ENCODE measurements at regions not wholly inside any gene's neighbourhood (a gene's known extent, or its start where the extent isn't known, plus 50 kb on each side); places are given as distances from the start of the nearest gene placed in this dataset.

GRCh38 chrX:39769748-39770147 is 328.0 kb downstream of the BCOR start:
- WGBS = 95% methylated on average over 7 of the region's 7 CpGs
- TF ChIP-seq RAD21 (IDR thresholded peaks at IDR 0.05) = no peak
- H3K9me3 ChIP-seq (ENCODE audit: control insufficient read depth in 4 of 4, low read length in 3 of 4) = no peaks in the 10 kb centered on the region
- no peak overlapping the region for H3K9ac ChIP-seq (ENCODE audit: low read depth in 1 of 2, low read length in 2 of 2)
- H3K27ac ChIP-seq (ENCODE audit: low read depth in 1 of 2, low read length in 2 of 2) = no peak overlapping the region
- no peaks in the 10 kb centered on the region for H3K36me3 ChIP-seq (ENCODE audit: control insufficient read depth in 4 of 4, insufficient read depth in 3 of 4, low read depth in 1 of 4, low read length in 3 of 4)
- peaks cover 0 to 7% (median 3%) of the 10 kb centered on the region in 4 donors for H3K4me1 ChIP-seq (ENCODE audit: control insufficient read depth in 4 of 4, insufficient read depth in 4 of 4, low read length in 3 of 4)
- no peaks in the 10 kb centered on the region for H3K27me3 ChIP-seq (ENCODE audit: control insufficient read depth in 4 of 4, insufficient read depth in 4 of 4, low read length in 3 of 4)
- DNase-seq (ENCODE audit: low spot score) = no peak
- no peak overlapping the region for H3K4me3 ChIP-seq (ENCODE audit: low read depth in 1 of 3, low read length in 3 of 3)

GRCh38 chrX:39771089-39771488 is 326.7 kb downstream of the BCOR start:
- Histone ChIP-seq H3K4me1 (ENCODE audit: control insufficient read depth in 4 of 4, insufficient read depth in 4 of 4, low read length in 3 of 4) (peaks cover 0 to 7% (median 3%) of the 10 kb centered on the region in 4 donors), H3K36me3 (ENCODE audit: control insufficient read depth in 4 of 4, insufficient read depth in 3 of 4, low read depth in 1 of 4, low read length in 3 of 4) (no peaks in the 10 kb centered on the region), H3K9me3 (ENCODE audit: control insufficient read depth in 4 of 4, low read length in 3 of 4) (no peaks in the 10 kb centered on the region), H3K9ac (ENCODE audit: low read depth in 1 of 2, low read length in 2 of 2) (no peak overlapping the region), H3K4me3 (ENCODE audit: low read depth in 1 of 3, low read length in 3 of 3) (no peak overlapping the region), H3K27ac (ENCODE audit: low read depth in 1 of 2, low read length in 2 of 2) (no peak overlapping the region), H3K27me3 (ENCODE audit: control insufficient read depth in 4 of 4, insufficient read depth in 4 of 4, low read length in 3 of 4) (no peaks in the 10 kb centered on the region)
- no peak for DNase-seq (ENCODE audit: low spot score)
- TF ChIP-seq GABPA (IDR thresholded peaks at IDR 0.05 in 1 of 2, conservative IDR thresholded peaks at IDR 0.05 in 1 of 2) (no peak), MAX (IDR thresholded peaks at IDR 0.05) (no peak), FOXA2 (IDR thresholded peaks at IDR 0.05) (no peak), YY1 (IDR thresholded peaks at IDR 0.05) (no peak), NR2F2 (IDR thresholded peaks at IDR 0.05) (no peak), SP1 (IDR thresholded peaks at IDR 0.05) (no peak), HNF4G (IDR thresholded peaks at IDR 0.05) (no peak), EGR1 (IDR thresholded peaks at IDR 0.05; ENCODE audit: low read depth in 2 of 2) (no peak), RAD21 (IDR thresholded peaks at IDR 0.05) (no peak)
- WGBS = 98% methylated on average over 5 of the region's 5 CpGs

GRCh38 chrX:39772057-39772832 is 325.5 kb downstream of the BCOR start:
- TF ChIP-seq RAD21 (IDR thresholded peaks at IDR 0.05) = peak in 1 of 2 donors; percentile 41
- no peak for TF ChIP-seq FOXA2 (IDR thresholded peaks at IDR 0.05)
- TF ChIP-seq NR2F2 (IDR thresholded peaks at IDR 0.05) = no peak
- no peak for TF ChIP-seq FOXA1 (IDR thresholded peaks at IDR 0.05)
- no peak for TF ChIP-seq ZBTB33 (IDR thresholded peaks at IDR 0.05)
- peak; percentile 12 for TF ChIP-seq SP1 (IDR thresholded peaks at IDR 0.05)
- peak; percentile 11 for TF ChIP-seq YY1 (IDR thresholded peaks at IDR 0.05)
- no peak for TF ChIP-seq MAX (IDR thresholded peaks at IDR 0.05)
- no peak for TF ChIP-seq TAF1 (conservative IDR thresholded peaks at IDR 0.05)
- peak; percentile 21 to 38 for TF ChIP-seq RXRA (IDR thresholded peaks at IDR 0.05)
- no peak for TF ChIP-seq CTCF (IDR thresholded peaks at IDR 0.05; ENCODE audit: low read depth, low read length, missing input control)
- no peak for TF ChIP-seq GABPA (IDR thresholded peaks at IDR 0.05 in 1 of 2, conservative IDR thresholded peaks at IDR 0.05 in 1 of 2)
- TF ChIP-seq ATF3 (IDR thresholded peaks at IDR 0.05) = no peak
- TF ChIP-seq HNF4A (conservative IDR thresholded peaks at IDR 0.05) = no peak
- TF ChIP-seq EGR1 (IDR thresholded peaks at IDR 0.05; ENCODE audit: low read depth in 2 of 2) = no peak
- no peak overlapping the region for H3K9ac ChIP-seq (ENCODE audit: low read depth in 1 of 2, low read length in 2 of 2)
- no peak overlapping the region for H3K27ac ChIP-seq (ENCODE audit: low read depth in 1 of 2, low read length in 2 of 2)
- no peaks in the 10 kb centered on the region for H3K36me3 ChIP-seq (ENCODE audit: control insufficient read depth in 4 of 4, insufficient read depth in 3 of 4, low read depth in 1 of 4, low read length in 3 of 4)
- peaks cover 0 to 7% (median 3%) of the 10 kb centered on the region in 4 donors for H3K4me1 ChIP-seq (ENCODE audit: control insufficient read depth in 4 of 4, insufficient read depth in 4 of 4, low read length in 3 of 4)
- H3K4me3 ChIP-seq (ENCODE audit: low read depth in 1 of 3, low read length in 3 of 3) = no peak overlapping the region
- DNase-seq (ENCODE audit: low spot score) = no peak
- H3K9me3 ChIP-seq (ENCODE audit: control insufficient read depth in 4 of 4, low read length in 3 of 4) = no peaks in the 10 kb centered on the region
- 36% methylated on average over 21 of the region's 21 CpGs for WGBS
- no peaks in the 10 kb centered on the region for H3K27me3 ChIP-seq (ENCODE audit: control insufficient read depth in 4 of 4, insufficient read depth in 4 of 4, low read length in 3 of 4)
